Keratinocyte (primary cell): ENCODE measurements at regions not wholly inside any gene's neighbourhood (a gene's known extent, or its start where the extent isn't known, plus 50 kb on each side); places are given as distances from the start of the nearest gene placed in this dataset.

Source experiments
- EZH2 ChIP-seq: IDR thresholded peaks from one replicate; pipeline ENCODE4 v1.6.1; 2012; ENCODE audit warnings: inconsistent platforms, mild to moderate bottlenecking, low read length, moderate library complexity
- TF ChIP-seq, protein P1 (sequence below), 3 experiments: IDR thresholded peaks in 1 of 3; conservative IDR thresholded peaks in 1 of 3; optimal IDR thresholded peaks in 1 of 3; 2 replicates in 2 of 3; 3 replicates in 1 of 3; pipeline versions ENCODE3 to v1.5.1; 2011; ENCODE audit warnings: low read length in 3 of 3, mild to moderate bottlenecking in 3 of 3, moderate library complexity in 2 of 3, control low read depth in 1 of 3, inconsistent platforms in 1 of 3; ENCODE audit not compliant: insufficient read depth in 2 of 3; ENCODE audit errors: extremely low read depth in 1 of 3

DNA sequence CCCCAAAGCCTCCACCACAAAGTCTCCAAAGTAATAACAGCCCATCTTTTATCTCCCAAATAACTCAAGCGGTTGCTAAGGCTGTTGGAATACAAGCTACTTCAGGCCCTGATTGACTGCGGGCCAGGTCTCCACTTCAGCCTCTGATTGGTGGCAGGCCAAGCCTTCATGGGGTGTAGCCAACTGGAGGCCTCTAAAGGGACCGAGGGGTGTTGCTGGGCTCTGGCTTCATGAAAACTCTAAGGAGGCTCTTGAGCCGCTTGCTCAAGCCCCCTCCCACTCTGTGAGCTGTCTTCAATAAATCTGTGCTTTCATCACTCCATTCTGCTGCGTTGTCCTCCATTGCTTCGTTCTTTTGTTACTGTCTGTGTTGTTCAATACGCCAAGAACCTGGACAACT, 487.2 kb downstream of the XYLT1 start:
- no peak for TF ChIP-seq EZH2
- TF ChIP-seq, protein P1, sequence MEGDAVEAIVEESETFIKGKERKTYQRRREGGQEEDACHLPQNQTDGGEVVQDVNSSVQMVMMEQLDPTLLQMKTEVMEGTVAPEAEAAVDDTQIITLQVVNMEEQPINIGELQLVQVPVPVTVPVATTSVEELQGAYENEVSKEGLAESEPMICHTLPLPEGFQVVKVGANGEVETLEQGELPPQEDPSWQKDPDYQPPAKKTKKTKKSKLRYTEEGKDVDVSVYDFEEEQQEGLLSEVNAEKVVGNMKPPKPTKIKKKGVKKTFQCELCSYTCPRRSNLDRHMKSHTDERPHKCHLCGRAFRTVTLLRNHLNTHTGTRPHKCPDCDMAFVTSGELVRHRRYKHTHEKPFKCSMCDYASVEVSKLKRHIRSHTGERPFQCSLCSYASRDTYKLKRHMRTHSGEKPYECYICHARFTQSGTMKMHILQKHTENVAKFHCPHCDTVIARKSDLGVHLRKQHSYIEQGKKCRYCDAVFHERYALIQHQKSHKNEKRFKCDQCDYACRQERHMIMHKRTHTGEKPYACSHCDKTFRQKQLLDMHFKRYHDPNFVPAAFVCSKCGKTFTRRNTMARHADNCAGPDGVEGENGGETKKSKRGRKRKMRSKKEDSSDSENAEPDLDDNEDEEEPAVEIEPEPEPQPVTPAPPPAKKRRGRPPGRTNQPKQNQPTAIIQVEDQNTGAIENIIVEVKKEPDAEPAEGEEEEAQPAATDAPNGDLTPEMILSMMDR (optimal IDR thresholded peaks at IDR 0.05 in 1 of 3, IDR thresholded peaks at IDR 0.05 in 1 of 3, conservative IDR thresholded peaks at IDR 0.05 in 1 of 3; ENCODE audit: extremely low read depth in 1 of 3, insufficient read depth in 2 of 3, low read length in 3 of 3): no peak
